Inflammatory macrophage treated with lipopolysaccharide for 4 hours (primary cell): ENCODE measurements at regions not wholly inside any gene's neighbourhood (a gene's known extent, or its start where the extent isn't known, plus 50 kb on each side); places are given as distances from the start of the nearest gene placed in this dataset.
"Not testable (repeated sequence)": the region's sequence is repeated elsewhere in the genome, so short reads cannot be mapped to it uniquely, and the experiment has no call there.

Experiments
- DNase-seq: peaks from one replicate; pipeline ENCODE4 v3.0.0-alpha.2; 2020

GRCh38 chr9:82404881-82405280 lies 416.3 kb downstream of the SPATA31D1 start:
- DNase-seq, result no peak

- no peak for DNase-seq
Measured at GRCh38 chr9:82406456-82407085, 418.0 kb downstream of the SPATA31D1 start.

- no peak for DNase-seq
Measured at GRCh38 chr9:82410306-82410705, 421.7 kb downstream of the SPATA31D1 start.

DNA sequence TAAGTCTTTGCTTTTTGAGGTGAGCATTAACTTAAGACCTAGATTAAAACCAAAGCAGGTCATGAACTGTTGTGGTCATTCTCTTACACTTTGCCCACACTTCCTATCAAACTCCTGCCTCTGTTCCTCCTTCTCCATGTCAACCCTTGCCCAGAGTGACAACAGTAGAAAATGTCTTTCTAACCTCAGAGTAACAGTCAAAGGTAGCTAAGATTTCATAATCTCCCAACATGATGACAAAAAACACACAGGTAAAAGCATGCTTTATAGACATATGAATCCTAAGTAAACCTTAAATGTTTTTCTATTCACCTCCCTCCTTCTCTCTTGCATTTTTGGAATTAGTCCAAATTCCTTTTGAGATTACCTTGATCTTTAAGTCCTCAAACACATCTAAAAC lies 422.3 kb downstream of the SPATA31D1 start:
- no peak for DNase-seq

DNA sequence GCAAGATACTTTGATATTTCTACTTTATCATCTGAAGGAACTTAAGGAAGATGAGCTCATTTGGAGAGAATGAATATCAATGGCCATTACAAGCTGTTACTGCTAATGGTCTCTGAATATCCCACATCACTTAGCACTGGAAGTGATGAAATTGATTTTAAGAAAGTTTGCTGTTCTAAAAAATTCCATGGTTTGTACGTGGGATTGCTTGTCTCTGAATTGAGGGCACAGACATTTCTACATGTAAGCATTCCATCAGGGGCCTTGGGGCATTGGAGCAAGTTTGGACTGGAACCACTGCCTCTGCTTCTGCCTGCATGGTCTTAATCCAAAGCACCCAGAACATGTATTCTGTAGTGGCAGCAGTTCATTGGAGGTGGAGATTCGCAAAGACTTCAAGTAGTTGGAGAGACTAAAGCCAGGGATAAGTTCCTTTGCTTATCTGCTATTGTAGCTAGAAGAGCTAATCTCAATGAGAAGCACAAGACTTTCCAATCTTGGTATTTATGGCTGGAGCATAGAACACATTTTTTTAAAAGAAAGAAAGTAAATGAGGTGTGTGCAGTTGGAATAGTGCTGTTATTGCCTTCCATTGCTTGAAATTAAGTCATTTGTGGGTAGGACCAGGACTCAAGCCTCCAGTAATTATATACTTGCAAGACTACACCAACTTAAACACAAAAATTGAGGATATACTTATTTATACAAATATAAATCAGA lies 424.2 kb downstream of the SPATA31D1 start:
- DNase-seq, result no peak

DNA sequence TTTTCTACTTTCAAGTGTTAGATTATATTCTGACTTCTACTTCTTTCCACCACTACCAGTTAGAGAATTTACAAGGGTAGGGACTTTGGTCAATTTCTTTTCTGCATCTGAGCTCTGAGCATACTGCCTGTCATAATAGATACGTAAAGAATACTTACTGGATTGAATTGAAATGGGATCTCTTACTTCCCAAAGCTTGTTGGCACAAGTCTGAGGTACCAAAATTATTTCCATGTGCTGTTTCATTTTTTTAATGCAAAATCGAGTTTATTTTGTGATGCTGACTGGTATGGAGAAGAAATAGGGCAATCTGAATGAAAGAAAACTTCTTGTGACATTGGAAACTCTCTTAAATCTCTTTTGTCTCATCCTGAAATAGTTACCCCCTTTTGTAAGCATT lies 428.9 kb downstream of the SPATA31D1 start:
- no peak for DNase-seq

DNA sequence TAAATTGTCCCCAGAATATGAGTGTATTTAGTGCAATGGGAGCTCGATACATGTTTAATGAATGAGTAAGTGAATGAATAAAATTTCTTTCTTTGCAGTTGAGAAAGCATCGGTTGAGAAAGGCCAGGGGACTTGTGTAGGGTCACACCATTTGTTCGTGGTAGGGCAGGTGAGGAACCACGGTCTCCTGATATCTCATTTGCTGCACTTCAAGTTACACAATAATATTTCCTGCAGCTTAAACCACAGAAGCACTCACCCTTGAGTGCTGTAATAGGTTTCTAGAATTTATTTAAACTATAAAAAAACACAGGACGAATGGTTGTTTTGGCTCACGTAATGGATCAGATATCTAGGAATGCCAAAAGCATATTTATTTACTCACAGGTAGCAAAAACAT lies 429.8 kb downstream of the SPATA31D1 start:
- DNase-seq, result no peak

DNA sequence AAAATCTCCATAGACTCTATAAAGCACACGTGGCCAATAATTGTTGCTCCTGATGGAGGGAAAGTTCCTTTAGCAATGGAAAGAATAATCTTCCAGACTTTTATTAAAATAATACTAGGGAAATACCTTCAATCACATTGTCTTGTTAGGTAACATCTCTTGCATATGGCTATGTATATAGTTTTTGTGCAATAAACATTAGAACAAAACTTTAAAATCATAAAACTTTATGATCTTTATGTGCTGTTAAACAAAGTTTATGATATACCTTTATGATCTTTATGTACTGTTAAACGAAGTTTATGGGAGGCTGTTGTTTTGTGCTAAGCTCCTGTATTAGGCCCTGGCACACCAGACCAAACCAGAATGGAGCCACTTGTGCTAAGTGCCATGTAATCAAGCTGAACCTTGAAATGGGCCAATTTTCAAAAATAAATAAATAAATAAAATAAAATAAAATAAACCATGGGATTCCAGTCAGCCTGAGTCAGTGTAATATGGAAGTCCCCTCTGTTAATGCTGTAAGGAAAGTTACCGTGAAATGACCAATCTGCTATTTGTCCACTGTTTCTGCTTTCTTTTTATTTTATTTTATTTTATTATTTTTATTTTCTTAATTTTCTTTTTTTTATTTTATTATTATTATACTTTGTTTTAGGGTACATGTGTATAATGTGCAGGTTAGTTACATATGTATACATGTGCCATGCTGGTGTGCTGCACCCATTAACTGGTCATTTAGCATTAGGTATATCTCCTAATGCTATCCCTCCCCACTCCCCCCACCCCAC lies 431.3 kb downstream of the SPATA31D1 start:
- DNase-seq, result no peak

DNA sequence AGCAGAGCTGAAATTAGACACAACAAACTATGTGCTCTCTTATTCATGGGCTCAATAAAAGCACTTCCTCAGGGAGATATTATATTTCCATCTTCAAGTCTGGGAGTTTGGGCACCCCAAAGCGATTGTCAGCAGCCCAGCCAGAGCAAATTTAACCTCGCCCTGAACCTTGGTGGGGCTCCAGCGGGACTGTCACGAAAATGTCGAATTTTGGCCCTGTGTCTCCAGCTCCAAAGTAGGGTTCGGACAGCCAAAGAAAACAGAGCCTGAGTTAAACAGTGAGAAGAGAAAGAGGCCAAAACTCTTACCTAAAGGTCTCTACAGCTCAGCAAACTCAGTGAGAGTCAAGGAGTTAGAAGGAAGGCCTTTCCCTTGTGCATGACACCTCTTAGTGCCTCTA lies 432.9 kb downstream of the SPATA31D1 start:
- no peak for DNase-seq

GRCh38 chr9:82423700-82424099 lies 435.1 kb downstream of the SPATA31D1 start:
- no peak for DNase-seq

GRCh38 chr9:82424599-82425120 lies 436.1 kb downstream of the SPATA31D1 start:
- no peak for DNase-seq

GRCh38 chr9:82431121-82431520 lies 442.5 kb downstream of the SPATA31D1 start:
- no peak for DNase-seq

DNA sequence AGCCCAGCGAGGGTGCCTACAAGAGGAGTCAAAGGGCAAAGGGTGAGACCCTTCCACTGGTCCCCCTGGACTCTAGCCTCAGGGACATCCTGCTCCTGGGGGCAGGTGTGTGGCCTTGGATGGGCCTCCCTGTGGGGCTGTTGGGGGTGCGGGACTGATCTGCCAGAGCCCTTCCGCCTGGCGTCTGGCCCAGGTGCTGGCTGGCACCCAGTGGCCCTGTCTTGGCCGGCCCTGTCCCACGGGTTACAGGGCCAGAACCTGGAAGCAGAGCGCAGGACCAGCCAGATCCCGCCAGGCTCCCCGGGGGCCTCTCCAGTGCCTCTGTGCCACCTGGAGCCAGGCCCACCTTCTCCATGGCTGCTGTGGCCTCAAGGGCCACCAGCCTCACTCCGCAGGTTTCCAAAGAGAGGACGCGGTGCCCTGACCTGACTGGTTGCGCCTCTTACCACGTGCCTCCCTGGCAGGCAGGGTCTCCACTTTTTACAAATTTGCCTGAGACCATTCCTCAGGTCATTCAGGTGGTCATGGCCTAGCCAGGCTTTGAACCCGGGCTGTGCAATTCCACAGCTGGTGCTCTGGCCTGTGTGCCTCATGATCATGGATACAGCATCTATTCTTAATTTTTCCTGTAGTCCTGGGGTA lies 444.8 kb downstream of the SPATA31D1 start:
- DNase-seq, result not testable (repeated sequence)

- no peak for DNase-seq
Measured at GRCh38 chr9:82436475-82436874, 447.9 kb downstream of the SPATA31D1 start.

- DNase-seq, result not testable (repeated sequence)
Measured at GRCh38 chr9:82437183-82437582, 448.6 kb downstream of the SPATA31D1 start.

- no peak for DNase-seq
Measured at GRCh38 chr9:82438581-82438980, 450.0 kb downstream of the SPATA31D1 start.

GRCh38 chr9:82443312-82443711 lies 454.7 kb downstream of the SPATA31D1 start:
- DNase-seq, result no peak

DNA sequence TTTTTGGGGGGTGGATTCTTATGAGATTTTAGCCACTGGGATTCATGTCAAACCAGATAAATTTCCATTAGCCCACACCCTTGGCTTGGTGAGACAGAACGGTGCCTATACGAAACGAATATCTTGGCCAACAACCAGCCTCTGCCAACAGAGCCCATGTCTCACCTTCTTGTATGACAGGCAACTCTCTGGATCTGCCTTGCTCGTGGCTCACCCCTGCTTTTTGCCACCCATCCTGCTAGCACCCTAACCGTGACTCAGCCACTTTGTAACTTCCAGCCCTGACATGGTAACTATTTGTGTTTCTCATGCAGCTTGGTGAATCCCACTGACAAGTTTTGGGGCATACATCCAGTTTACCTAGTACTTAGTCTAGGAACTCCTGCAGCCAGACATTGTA lies 457.0 kb downstream of the SPATA31D1 start:
- no peak for DNase-seq

DNA sequence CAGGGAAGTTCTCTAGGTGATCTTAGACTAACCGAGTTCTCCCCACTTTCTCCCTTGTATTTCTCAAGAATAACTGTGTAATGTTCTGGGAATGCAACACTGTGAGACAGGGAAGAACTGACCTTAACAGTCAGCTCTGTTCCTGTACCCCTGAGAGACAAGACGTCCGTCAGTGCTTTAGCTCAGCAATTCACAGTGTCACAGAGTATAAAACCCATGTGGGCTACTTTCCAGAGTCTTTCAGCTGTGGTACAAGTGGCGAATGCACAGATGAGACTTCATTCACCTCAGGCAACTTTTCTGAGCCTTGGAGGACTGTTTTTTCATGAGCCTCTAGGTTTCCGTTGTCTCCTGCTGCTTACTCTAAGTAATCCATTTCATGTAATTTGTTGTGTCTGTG lies 458.8 kb downstream of the SPATA31D1 start:
- DNase-seq, result no peak

- DNase-seq, result no peak
Measured at GRCh38 chr9:82449986-82450385, 461.4 kb downstream of the SPATA31D1 start.

DNA sequence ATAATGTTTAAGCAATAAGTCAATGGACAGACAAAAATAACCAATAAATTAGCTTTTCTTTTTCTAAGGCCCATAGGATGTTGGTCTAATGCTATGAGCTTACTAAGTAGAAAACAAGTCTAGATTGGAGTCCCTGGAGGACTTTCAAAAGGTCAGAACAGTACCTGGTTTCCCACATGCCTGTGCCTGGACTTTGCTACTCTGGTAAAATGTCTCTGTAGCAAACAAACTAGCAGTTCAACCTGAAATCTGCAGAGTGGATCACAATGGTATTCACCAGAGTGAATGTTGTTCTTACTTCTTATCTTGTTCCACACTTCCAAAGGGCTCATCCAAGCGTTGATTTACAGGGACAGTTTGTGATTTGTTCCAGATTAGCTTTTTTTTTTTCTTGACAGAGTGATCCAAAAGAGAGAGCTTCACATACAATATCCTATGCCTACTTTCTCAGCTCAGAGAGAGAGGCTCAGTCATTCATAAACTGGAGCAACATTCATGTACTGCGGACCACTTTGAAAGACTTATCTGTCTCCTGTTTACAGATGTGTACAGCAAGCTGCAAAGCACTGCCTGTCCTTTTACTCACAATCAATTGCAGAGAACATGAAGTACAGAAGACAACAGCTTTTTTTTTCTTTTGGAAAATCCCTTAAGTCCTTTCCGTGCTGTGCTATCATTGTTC lies 466.1 kb downstream of the SPATA31D1 start:
- no peak for DNase-seq

- no peak for DNase-seq
Measured at GRCh38 chr9:82456642-82457041, 468.1 kb downstream of the SPATA31D1 start.

GRCh38 chr9:82457298-82457697 lies 468.7 kb downstream of the SPATA31D1 start:
- DNase-seq, result no peak
